ENCODE measurements at regions not wholly inside any gene's neighbourhood (a gene's known extent, or its start where the extent isn't known, plus 50 kb on each side); places are given as distances from the start of the nearest gene placed in this dataset.
"Not testable (repeated sequence)": the region's sequence is repeated elsewhere in the genome, so short reads cannot be mapped to it uniquely, and the experiment has no call there.

DNA sequence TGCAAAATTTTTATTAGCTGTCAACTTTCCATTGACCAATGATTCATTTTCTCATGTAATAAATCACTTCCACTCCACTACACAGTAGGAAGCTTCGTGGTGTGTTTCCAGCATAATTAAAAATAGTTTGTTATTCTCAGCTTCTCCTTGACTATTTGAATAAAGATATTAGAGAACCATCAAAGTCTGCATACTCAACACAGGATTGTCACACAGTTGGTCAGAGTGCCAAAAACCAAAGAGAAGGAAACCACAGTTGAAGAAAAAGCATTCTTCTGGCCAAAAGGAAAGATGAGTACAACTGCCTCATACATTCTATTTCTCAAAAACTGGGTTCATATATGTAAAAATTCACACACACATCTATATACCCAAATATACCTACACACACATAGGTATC lies 455.1 kb upstream of the HSF2 start:
- H3K4me3 ChIP-seq (ENCODE audit: low read length, poor library complexity, severe bottlenecking): no peak overlapping the region
- H3K27me3 ChIP-seq (ENCODE audit: insufficient read depth, low read length, poor library complexity, severe bottlenecking): no peaks in the 10 kb centered on the region
- H3K9ac ChIP-seq (ENCODE audit: low read depth, low read length, poor library complexity, severe bottlenecking): no peak overlapping the region
- H3F3A ChIP-seq (ENCODE audit: low read depth): no peaks in the 10 kb centered on the region
- H3K9me3 ChIP-seq (ENCODE audit: insufficient read depth, low read depth, low read length): no peaks in the 10 kb centered on the region
- no peak overlapping the region for H2AFZ ChIP-seq (ENCODE audit: low read length)
- no peak for TF ChIP-seq EZH2phosphoT487 (IDR thresholded peaks at IDR 0.05; ENCODE audit: borderline replicate concordance)
- TF ChIP-seq, protein P1, sequence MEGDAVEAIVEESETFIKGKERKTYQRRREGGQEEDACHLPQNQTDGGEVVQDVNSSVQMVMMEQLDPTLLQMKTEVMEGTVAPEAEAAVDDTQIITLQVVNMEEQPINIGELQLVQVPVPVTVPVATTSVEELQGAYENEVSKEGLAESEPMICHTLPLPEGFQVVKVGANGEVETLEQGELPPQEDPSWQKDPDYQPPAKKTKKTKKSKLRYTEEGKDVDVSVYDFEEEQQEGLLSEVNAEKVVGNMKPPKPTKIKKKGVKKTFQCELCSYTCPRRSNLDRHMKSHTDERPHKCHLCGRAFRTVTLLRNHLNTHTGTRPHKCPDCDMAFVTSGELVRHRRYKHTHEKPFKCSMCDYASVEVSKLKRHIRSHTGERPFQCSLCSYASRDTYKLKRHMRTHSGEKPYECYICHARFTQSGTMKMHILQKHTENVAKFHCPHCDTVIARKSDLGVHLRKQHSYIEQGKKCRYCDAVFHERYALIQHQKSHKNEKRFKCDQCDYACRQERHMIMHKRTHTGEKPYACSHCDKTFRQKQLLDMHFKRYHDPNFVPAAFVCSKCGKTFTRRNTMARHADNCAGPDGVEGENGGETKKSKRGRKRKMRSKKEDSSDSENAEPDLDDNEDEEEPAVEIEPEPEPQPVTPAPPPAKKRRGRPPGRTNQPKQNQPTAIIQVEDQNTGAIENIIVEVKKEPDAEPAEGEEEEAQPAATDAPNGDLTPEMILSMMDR (conservative IDR thresholded peaks at IDR 0.05; ENCODE audit: low read length): no peak
- H3K9me2 ChIP-seq (replicated peaks; ENCODE audit: low read depth, low read length): no peaks in the 10 kb centered on the region
- no peaks in the 10 kb centered on the region for H3K36me3 ChIP-seq (ENCODE audit: insufficient read depth, low read length)
- no peaks in the 10 kb centered on the region for H4K20me1 ChIP-seq (ENCODE audit: insufficient read depth, low read length, poor library complexity, severe bottlenecking)
- no peak overlapping the region for H3K4me2 ChIP-seq (ENCODE audit: low read depth, low read length, poor library complexity, severe bottlenecking)
- no peaks in the 10 kb centered on the region for H3K79me2 ChIP-seq (ENCODE audit: insufficient read depth, low read length)
- no peaks in the 10 kb centered on the region for H3K4me1 ChIP-seq (ENCODE audit: insufficient read depth, low read length, poor library complexity, severe bottlenecking)

DNA sequence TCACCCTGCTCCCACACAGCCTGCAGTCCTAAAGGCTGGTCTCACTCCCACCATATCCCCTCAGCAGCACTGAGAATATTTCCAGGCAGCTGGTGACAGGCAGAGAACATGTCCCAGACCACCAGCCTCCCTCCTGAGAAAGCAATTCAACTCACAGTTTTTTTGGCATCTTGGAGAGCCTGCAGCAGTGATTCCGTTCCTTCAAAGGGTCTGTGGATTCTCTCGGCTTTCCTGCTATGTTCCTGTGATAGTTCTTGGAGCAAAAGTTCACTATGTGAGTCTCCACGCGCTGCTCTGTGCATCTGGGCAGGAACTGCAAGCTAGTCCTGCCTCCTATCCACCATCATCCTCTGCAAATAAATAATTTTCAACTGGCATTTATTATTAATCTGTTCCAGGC lies 448.3 kb upstream of the HSF2 start:
- Histone ChIP-seq H3K27me3 (ENCODE audit: insufficient read depth, low read length, poor library complexity, severe bottlenecking) (no peaks in the 10 kb centered on the region), H3K4me2 (ENCODE audit: low read depth, low read length, poor library complexity, severe bottlenecking) (no peak overlapping the region), H3K4me1 (ENCODE audit: insufficient read depth, low read length, poor library complexity, severe bottlenecking) (no peaks in the 10 kb centered on the region), H3K9me3 (ENCODE audit: insufficient read depth, low read depth, low read length) (no peaks in the 10 kb centered on the region), H3K36me3 (ENCODE audit: insufficient read depth, low read length) (no peaks in the 10 kb centered on the region), H3K79me2 (ENCODE audit: insufficient read depth, low read length) (no peaks in the 10 kb centered on the region), H3K9ac (ENCODE audit: low read depth, low read length, poor library complexity, severe bottlenecking) (no peak overlapping the region), H3K9me2 (replicated peaks; ENCODE audit: low read depth, low read length) (no peaks in the 10 kb centered on the region), H3K4me3 (ENCODE audit: low read length, poor library complexity, severe bottlenecking) (no peak overlapping the region), H2AFZ (ENCODE audit: low read length) (no peak overlapping the region), H3F3A (ENCODE audit: low read depth) (no peaks in the 10 kb centered on the region), H4K20me1 (ENCODE audit: insufficient read depth, low read length, poor library complexity, severe bottlenecking) (no peaks in the 10 kb centered on the region)
- no peak for TF ChIP-seq EZH2phosphoT487 (IDR thresholded peaks at IDR 0.05; ENCODE audit: borderline replicate concordance)
- TF ChIP-seq, protein P1 (conservative IDR thresholded peaks at IDR 0.05; ENCODE audit: low read length): no peak

DNA sequence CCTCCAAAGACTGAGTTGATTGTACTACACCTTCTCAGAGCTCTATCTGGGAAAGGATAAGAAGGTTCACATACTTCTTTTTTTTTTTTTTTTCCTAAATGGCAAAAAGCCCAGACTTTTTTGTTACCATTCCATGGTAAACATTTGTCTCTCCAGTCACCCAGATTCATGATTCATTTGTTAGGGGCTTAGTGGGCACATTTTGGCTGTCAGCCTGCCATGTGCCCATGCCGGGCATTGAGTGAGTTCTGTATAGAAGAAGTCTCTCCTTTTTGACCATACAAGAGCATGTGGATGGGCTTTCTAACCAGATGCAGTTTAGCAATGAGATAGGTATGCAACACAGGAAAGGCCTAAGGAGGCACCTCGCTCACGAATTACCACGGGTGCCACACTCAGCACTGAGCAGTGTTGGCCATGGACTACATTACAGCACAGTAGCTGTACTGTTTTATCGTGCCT lies 447.5 kb upstream of the HSF2 start:
- H3K4me2 ChIP-seq (ENCODE audit: low read depth, low read length, poor library complexity, severe bottlenecking): no peak overlapping the region
- H3K9me3 ChIP-seq (ENCODE audit: insufficient read depth, low read depth, low read length): no peaks in the 10 kb centered on the region
- TF ChIP-seq, protein P1 (conservative IDR thresholded peaks at IDR 0.05; ENCODE audit: low read length): no peak
- TF ChIP-seq EZH2phosphoT487 (IDR thresholded peaks at IDR 0.05; ENCODE audit: borderline replicate concordance): no peak
- H3K4me1 ChIP-seq (ENCODE audit: insufficient read depth, low read length, poor library complexity, severe bottlenecking): no peaks in the 10 kb centered on the region
- no peaks in the 10 kb centered on the region for H3K36me3 ChIP-seq (ENCODE audit: insufficient read depth, low read length)
- H3F3A ChIP-seq (ENCODE audit: low read depth): no peaks in the 10 kb centered on the region
- H3K9ac ChIP-seq (ENCODE audit: low read depth, low read length, poor library complexity, severe bottlenecking): no peak overlapping the region
- H3K27me3 ChIP-seq (ENCODE audit: insufficient read depth, low read length, poor library complexity, severe bottlenecking): peaks cover 4% of the 10 kb centered on the region
- no peaks in the 10 kb centered on the region for H3K9me2 ChIP-seq (replicated peaks; ENCODE audit: low read depth, low read length)
- H4K20me1 ChIP-seq (ENCODE audit: insufficient read depth, low read length, poor library complexity, severe bottlenecking): no peaks in the 10 kb centered on the region
- H3K4me3 ChIP-seq (ENCODE audit: low read length, poor library complexity, severe bottlenecking): no peak overlapping the region
- no peaks in the 10 kb centered on the region for H3K79me2 ChIP-seq (ENCODE audit: insufficient read depth, low read length)
- H2AFZ ChIP-seq (ENCODE audit: low read length): no peak overlapping the region

DNA sequence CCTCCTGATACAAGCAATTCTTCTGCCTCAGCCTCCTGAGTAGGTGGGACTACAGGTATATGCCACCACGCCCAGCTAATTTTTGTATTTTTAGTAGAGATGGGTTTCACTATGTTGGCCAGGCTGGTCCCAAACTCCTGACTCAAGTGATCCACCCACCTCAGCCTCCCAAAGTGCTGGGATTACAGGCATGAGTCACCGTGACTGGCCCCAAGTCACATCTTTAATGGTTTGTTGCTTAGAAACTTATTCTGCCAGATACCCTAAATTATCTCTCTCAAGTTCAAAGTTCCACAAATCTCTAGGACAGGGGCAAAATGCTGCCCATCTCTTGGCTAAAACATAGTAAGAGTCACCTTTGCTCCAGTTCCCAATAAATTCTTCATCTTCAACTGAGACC lies 444.1 kb upstream of the HSF2 start:
- not testable (repeated sequence) for H3K9ac ChIP-seq (ENCODE audit: low read depth, low read length, poor library complexity, severe bottlenecking)

More for the DNA sequence above, 444.1 kb upstream of the HSF2 start:
- H3K27me3 ChIP-seq (ENCODE audit: insufficient read depth, low read length, poor library complexity, severe bottlenecking): peaks cover 23% of the 10 kb centered on the region
- not testable (repeated sequence) for H3K4me2 ChIP-seq (ENCODE audit: low read depth, low read length, poor library complexity, severe bottlenecking); H3K79me2 ChIP-seq (ENCODE audit: insufficient read depth, low read length); H2AFZ ChIP-seq (ENCODE audit: low read length); H4K20me1 ChIP-seq (ENCODE audit: insufficient read depth, low read length, poor library complexity, severe bottlenecking); H3K9me2 ChIP-seq (replicated peaks; ENCODE audit: low read depth, low read length); H3K4me3 ChIP-seq (ENCODE audit: low read length, poor library complexity, severe bottlenecking); H3K36me3 ChIP-seq (ENCODE audit: insufficient read depth, low read length); H3F3A ChIP-seq (ENCODE audit: low read depth); H3K4me1 ChIP-seq (ENCODE audit: insufficient read depth, low read length, poor library complexity, severe bottlenecking); H3K9me3 ChIP-seq (ENCODE audit: insufficient read depth, low read depth, low read length)

All from Loucy (cell line).